G401 (cell line): ENCODE measurements at regions not wholly inside any gene's neighbourhood (a gene's known extent, or its start where the extent isn't known, plus 50 kb on each side); places are given as distances from the start of the nearest gene placed in this dataset.

Experiments used
- DNase-seq: peaks from one replicate; pipeline ENCODE4 v3.0.0-alpha.2; 2015; ENCODE audit warnings: low spot score
- in situ Hi-C: cut with HindIII; loops from 2 replicates; pipeline ENCODE4 v1.10.0; 2016; ENCODE audit warnings: low sequenced_read_pairs, mixed read lengths

DNA sequence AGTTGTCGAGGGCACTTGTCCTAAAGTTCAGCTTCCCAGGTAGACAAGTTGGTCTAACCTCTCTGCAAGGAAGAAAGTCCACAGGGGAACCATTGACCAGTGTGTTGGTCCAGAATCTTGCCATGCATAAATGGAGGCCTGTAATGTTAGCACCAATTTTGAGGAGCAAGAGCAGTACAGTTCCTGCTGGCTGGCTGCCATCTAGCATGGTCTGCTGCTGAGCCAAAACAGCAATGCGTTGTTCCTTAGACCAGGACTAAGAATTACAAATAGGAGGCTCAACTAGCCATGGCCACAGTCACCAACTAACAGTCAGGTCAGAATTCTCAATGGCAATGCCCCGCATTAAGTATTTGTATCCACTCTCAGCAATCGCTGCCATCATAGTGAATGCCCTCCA, 72.8 kb upstream of the WIPF1 start:
- DNase-seq = no peak
- in situ Hi-C loops = no loop called here

- in situ Hi-C loops = no loop called here
- DNase-seq = no peak
These were observed 71.7 kb upstream of the WIPF1 start for GRCh38 chr2:174669336-174669735.

GRCh38 chr2:174668075-174668474, 70.5 kb upstream of the WIPF1 start:
- in situ Hi-C loops = no loop called here
- DNase-seq = no peak

DNA sequence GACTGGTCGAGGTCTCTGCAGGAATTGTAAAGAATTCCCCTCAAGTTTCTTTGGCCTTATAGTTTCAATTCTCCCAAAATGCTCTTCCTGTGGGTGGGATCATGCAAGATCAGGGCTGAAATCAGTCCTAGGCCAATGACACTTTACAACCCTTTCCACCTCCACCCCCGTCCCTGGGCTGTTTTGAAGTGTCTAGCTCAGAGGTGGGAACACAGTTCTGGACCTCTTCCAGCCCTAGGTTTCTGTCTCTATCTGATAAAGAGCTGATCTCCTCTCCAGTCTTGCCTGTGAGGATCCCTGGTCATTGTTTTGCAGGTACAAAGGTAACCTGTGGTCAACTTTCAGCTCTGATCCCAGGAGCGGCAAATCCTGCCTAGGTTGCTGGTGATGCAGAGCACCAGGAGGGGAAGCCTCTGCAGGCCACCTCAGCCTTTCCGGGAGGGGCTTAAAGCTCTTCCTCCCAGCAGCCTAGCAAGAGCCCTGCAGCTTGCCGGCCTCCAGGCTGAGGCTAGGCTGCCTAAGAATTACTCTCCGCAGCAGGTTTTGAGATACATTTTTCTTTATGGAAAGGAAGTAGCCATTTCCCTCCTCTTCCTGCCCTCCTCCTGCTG, 69.8 kb upstream of the WIPF1 start:
- DNase-seq = no peak
- in situ Hi-C loops = no loop called here

- DNase-seq = no peak
- in situ Hi-C loops = no loop called here
These were observed 69.2 kb upstream of the WIPF1 start for GRCh38 chr2:174666845-174667244.

DNA sequence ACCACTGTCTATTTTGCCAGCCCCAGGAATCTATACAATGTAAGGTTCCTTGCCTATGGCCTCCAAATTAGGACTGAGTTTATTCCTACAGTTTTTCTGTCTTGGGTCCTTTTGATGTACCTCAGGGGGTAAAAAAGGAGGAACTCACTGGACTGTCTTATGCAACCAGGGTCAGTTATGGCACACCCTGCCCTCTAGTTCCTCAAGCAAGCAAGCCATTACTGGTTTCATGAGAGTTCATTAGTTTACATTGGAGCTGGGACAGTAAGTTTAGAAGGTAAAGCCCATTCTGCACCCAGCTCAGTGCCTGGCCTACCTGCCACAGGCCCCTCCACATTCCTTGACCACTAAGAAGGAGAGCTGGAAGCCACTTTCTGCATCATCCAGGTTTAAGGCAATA, 68.7 kb upstream of the WIPF1 start:
- in situ Hi-C loops = no loop called here
- no peak for DNase-seq

- no peak for DNase-seq
These were observed 66.6 kb upstream of the WIPF1 start for GRCh38 chr2:174664084-174664759.

GRCh38 chr2:174663550-174663949, 65.9 kb upstream of the WIPF1 start:
- DNase-seq = no peak
- in situ Hi-C loops = no loop called here

More at GRCh38 chr2:174664084-174664759, 66.6 kb upstream of the WIPF1 start:
- in situ Hi-C loops = no loop called here

- in situ Hi-C loops = no loop called here
- DNase-seq = no peak
These were observed 65.3 kb upstream of the WIPF1 start for GRCh38 chr2:174662859-174663258.

DNA sequence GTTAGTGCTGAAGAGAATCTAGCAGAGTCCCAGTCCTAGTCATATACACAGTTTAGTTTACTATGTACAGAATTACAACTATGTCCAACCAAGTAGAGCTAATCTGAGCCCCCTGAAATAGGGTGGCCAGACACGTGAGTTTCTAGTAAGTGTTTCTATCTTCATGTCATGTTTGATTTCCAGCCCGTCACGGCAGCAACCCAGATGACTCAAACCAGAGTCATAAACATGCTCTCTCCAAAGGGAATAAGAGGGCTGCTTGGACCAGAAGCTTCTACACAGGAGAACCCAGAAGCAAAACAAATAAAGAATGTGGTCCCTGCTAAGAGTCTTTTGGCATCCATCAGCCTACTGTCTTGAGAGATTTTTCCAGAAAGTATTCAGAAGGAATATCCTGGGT, 64.9 kb upstream of the WIPF1 start:
- in situ Hi-C loops = no loop called here
- no peak for DNase-seq

DNA sequence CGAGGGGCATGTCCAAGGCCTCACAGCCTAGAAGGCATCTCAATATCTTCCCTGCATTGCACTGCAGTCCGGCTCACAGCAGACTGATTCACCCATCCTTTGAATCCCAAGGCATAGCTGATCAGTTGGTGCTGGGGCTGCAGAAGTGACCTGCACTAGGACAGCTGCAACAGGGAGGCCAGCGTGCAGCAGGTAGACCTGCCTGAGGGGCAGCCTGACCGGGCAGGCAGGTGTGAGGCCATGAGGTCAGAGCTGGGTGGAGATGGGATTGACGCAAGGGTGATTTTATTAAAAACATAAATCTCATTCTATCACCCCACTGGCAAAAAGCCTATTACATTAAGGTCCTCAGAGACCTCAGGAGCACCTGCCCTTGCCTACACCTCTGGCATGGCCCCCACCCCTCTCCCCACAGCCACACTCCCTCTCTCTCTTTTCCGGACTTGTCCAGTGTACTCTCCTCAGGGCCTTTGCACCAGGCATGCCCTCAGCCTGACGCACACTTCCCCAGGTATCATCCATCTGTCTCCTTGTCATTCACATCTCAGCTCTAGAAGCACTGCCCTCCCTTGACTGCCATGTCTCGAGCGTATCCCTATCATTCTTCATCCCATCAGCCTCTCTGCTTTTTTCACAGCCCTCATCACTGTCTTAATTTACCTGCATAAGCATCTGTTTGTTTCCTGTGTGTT, 63.5 kb upstream of the WIPF1 start:
- no peak for DNase-seq
- in situ Hi-C loops = no loop called here

GRCh38 chr2:174659069-174659900, 61.7 kb upstream of the WIPF1 start:
- in situ Hi-C loops = no loop called here
- no peak for DNase-seq

- DNase-seq = no peak
- in situ Hi-C loops = no loop called here
These were observed 59.1 kb upstream of the WIPF1 start for GRCh38 chr2:174656676-174657176.

- in situ Hi-C loops = no loop called here
- no peak for DNase-seq
These were observed 58.4 kb upstream of the WIPF1 start for GRCh38 chr2:174656035-174656434.

DNA sequence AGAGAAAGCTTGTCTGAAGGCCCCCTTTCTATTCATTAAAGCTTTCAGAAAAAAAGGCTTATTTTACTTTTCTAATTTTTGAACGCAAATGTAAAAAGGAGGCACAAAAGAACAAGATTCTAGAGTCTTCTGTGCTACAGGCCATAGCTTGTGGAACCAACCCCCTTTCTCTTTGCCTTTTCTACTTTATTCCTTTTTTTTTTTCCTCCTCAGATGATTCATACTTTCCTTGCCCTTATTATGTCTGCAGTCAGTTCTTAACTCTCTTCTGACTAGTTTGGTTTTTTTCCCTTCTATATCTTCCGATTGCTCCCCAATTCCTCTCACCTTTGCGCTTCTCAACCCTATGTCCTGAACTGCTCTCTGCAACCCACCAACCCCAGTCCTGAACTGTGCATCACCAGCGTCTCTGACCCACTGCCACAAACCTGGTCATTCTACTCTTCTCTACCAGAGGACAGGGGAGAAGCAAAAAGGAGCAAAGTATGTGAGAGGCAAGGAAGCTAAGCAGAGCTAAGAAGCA, 56.9 kb upstream of the WIPF1 start:
- in situ Hi-C loops = no loop called here

GRCh38 chr2:174648896-174649295, 51.3 kb upstream of the WIPF1 start:
- no peak for DNase-seq

More for the DNA sequence above, 56.9 kb upstream of the WIPF1 start:
- DNase-seq = no peak

More at GRCh38 chr2:174648896-174649295, 51.3 kb upstream of the WIPF1 start:
- in situ Hi-C loops = no loop called here
